H1 (cell line): ENCODE measurements at regions not wholly inside any gene's neighbourhood (a gene's known extent, or its start where the extent isn't known, plus 50 kb on each side); places are given as distances from the start of the nearest gene placed in this dataset.

Experiments
- CTCF ChIA-PET: fragments of 300-600 bp; sonication (Branson Sonifier 250); formaldehyde crosslinking; loops from one replicate; lab custom pipeline; 2021; ENCODE audit not compliant: partially characterized antibody; lab: Charles Lee
- POLR2A ChIA-PET: fragments of 300-600 bp; sonication (Branson Sonifier 250); formaldehyde crosslinking; loops from one replicate; lab custom pipeline; 2021; ENCODE audit warnings: inconsistent platforms; ENCODE audit not compliant: partially characterized antibody; lab: Charles Lee
- DNase-seq, 2 experiments: peaks; one replicate each; pipeline versions ENCODE4 v3.0.0 to v3.0.0-alpha.2; 2010 to 2022; ENCODE audit warnings: low spot score in 2 of 2, low read depth in 1 of 2, mixed read lengths in 1 of 2
- FAIRE-seq: peaks from 2 replicates; lab custom pipeline; 2011; peaks lifted over from hg19 to GRCh38; lab: Jason Lieb, UNC
- H2AFZ ChIP-seq: 2 replicates; pipeline ENCODE4 v1.8.1; 2012; ENCODE audit warnings: low read length, inconsistent platforms
- H2AK5ac ChIP-seq: 2 replicates; pipeline ENCODE4 v1.6.1; 2013; ENCODE audit warnings: low read depth, low read length
- H2BK120ac ChIP-seq: replicated peaks from 2 replicates; pipeline ENCODE3; 2013; ENCODE audit warnings: low read depth, low read length, inconsistent platforms
- H2BK12ac ChIP-seq: 2 replicates; pipeline ENCODE4 v1.6.1; 2013; ENCODE audit warnings: low read depth, low read length
- H2BK15ac ChIP-seq: 2 replicates; pipeline ENCODE4 v1.6.1; 2013; ENCODE audit warnings: low read length
- H2BK20ac ChIP-seq: 2 replicates; pipeline ENCODE4 v1.6.1; 2013; ENCODE audit warnings: low read length
- H2BK5ac ChIP-seq: 2 replicates; pipeline ENCODE4 v1.6.1; 2013; ENCODE audit warnings: low read depth, low read length
- H3K14ac ChIP-seq: 2 replicates; pipeline ENCODE4 v1.6.1; 2013; ENCODE audit warnings: inconsistent platforms; ENCODE audit not compliant: insufficient read length
- H3K18ac ChIP-seq: 2 replicates; pipeline ENCODE4 v1.6.1; 2013; ENCODE audit warnings: low read length; ENCODE audit errors: extremely low read depth
- H3K23ac ChIP-seq: 2 replicates; pipeline ENCODE4 v1.6.1; 2013; ENCODE audit warnings: inconsistent platforms; ENCODE audit not compliant: insufficient read length
- H3K23me2 ChIP-seq: 2 replicates; pipeline ENCODE4 v1.6.1; 2013; ENCODE audit warnings: low read depth, low read length
- H3K27ac ChIP-seq: 2 replicates; pipeline ENCODE4 v1.6.1; 2011; ENCODE audit warnings: low read depth, low read length, inconsistent platforms
- H3K27me3 ChIP-seq, 4 experiments: replicated peaks in 1 of 4; 1 replicate in 1 of 4; 2 replicates in 3 of 4; pipeline versions ENCODE4 v1.6.1 to v1.8.1; 2011 to 2013; ENCODE audit warnings: low read length in 3 of 4, mild to moderate bottlenecking in 3 of 4, inconsistent platforms in 2 of 4, mixed read lengths in 2 of 4, moderate library complexity in 1 of 4; ENCODE audit not compliant: control insufficient read depth in 3 of 4, insufficient read depth in 3 of 4; ENCODE audit errors: extremely low read depth in 1 of 4
- H3K36me3 ChIP-seq, 4 experiments: 2 replicates each; pipeline versions ENCODE4 v1.6.1 to v1.8.1; 2011 to 2013; ENCODE audit warnings: mild to moderate bottlenecking in 4 of 4, low read length in 3 of 4, moderate library complexity in 2 of 4, control low read depth in 1 of 4, inconsistent platforms in 1 of 4; ENCODE audit not compliant: insufficient read depth in 4 of 4, control insufficient read depth in 2 of 4
- H3K4ac ChIP-seq: replicated peaks from 2 replicates; pipeline ENCODE3; 2013; ENCODE audit warnings: low read length, low read depth, mixed read lengths, inconsistent platforms; ENCODE audit not compliant: insufficient read length
- H3K4me1 ChIP-seq, 4 experiments: replicated peaks in 1 of 4; 1 replicate in 1 of 4; 2 replicates in 3 of 4; pipeline versions ENCODE4 v1.6.1 to v1.8.1; 2011 to 2013; ENCODE audit warnings: low read length in 3 of 4, inconsistent platforms in 2 of 4, mixed read lengths in 1 of 4; ENCODE audit not compliant: insufficient read depth in 4 of 4, control insufficient read depth in 3 of 4
- H3K4me2 ChIP-seq, 2 experiments: 2 replicates each; pipeline versions ENCODE4 v1.6.1 to v1.8.1; 2011 to 2013; ENCODE audit warnings: low read depth in 2 of 2, low read length in 2 of 2, control low read depth in 1 of 2, inconsistent platforms in 1 of 2, mild to moderate bottlenecking in 1 of 2; ENCODE audit not compliant: insufficient read depth in 1 of 2
- H3K4me3 ChIP-seq, 4 experiments: fragments of 200-600, 300-600 bp in 1 of 4; sonication (generic), shearing (Covaris generic), sonication (Bioruptor Twin) in 1 of 4; 2 replicates each; pipeline versions ENCODE4 v1.5.1 to v1.8.1; 2011 to 2016; ENCODE audit warnings: low read length in 4 of 4, low read depth in 3 of 4, control low read depth in 2 of 4, inconsistent platforms in 2 of 4, mild to moderate bottlenecking in 2 of 4, mixed read lengths in 1 of 4, moderate library complexity in 1 of 4; ENCODE audit not compliant: insufficient read depth in 2 of 4; ENCODE audit errors: extremely low read depth in 1 of 4
- H3K56ac ChIP-seq: replicated peaks from 2 replicates; pipeline ENCODE3; 2013; ENCODE audit warnings: low read depth, mild to moderate bottlenecking, mixed read lengths, low read length, inconsistent platforms; ENCODE audit not compliant: insufficient read length
- H3K79me1 ChIP-seq: 2 replicates; pipeline ENCODE4 v1.6.1; 2013; ENCODE audit warnings: low read depth, low read length, control low read depth
- H3K79me2 ChIP-seq, 2 experiments: 2 replicates each; pipeline versions ENCODE4 v1.6.1 to v1.8.1; 2012 to 2013; ENCODE audit warnings: low read length in 2 of 2, mild to moderate bottlenecking in 2 of 2, inconsistent platforms in 1 of 2; ENCODE audit not compliant: insufficient read depth in 2 of 2, control insufficient read depth in 1 of 2
- H3K9ac ChIP-seq, 4 experiments: replicated peaks in 1 of 4; 1 replicate in 1 of 4; 2 replicates in 3 of 4; pipeline versions ENCODE4 v1.6.1 to v1.8.1; 2011 to 2013; ENCODE audit warnings: low read depth in 3 of 4, low read length in 3 of 4, control low read depth in 2 of 4, mild to moderate bottlenecking in 2 of 4, moderate library complexity in 2 of 4, inconsistent platforms in 1 of 4; ENCODE audit errors: extremely low read depth in 1 of 4
- H3K9me3 ChIP-seq, 2 experiments: 2 replicates each; pipeline versions ENCODE4 v1.6.1 to v1.8.1; 2012 to 2013; ENCODE audit warnings: mild to moderate bottlenecking in 2 of 2, moderate library complexity in 2 of 2, control low read depth in 1 of 2, inconsistent platforms in 1 of 2, low read depth in 1 of 2, low read length in 1 of 2, mixed read lengths in 1 of 2; ENCODE audit not compliant: insufficient read depth in 2 of 2
- H4K20me1 ChIP-seq, 2 experiments: replicated peaks in 1 of 2; 2 replicates each; pipeline versions ENCODE3 to v1.8.1; 2011 to 2013; ENCODE audit warnings: inconsistent platforms in 2 of 2, low read length in 2 of 2, mild to moderate bottlenecking in 1 of 2; ENCODE audit not compliant: insufficient read depth in 2 of 2, control insufficient read depth in 1 of 2
- H4K5ac ChIP-seq: 2 replicates; pipeline ENCODE4 v1.6.1; 2013; ENCODE audit warnings: low read length, low read depth, mixed read lengths, inconsistent platforms; ENCODE audit not compliant: insufficient read length
- H4K8ac ChIP-seq: 2 replicates; pipeline ENCODE4 v1.8.0; 2013; ENCODE audit warnings: mild to moderate bottlenecking, moderate library complexity, low read length, inconsistent platforms; ENCODE audit not compliant: insufficient read depth; ENCODE audit errors: extremely low read depth
- H4K91ac ChIP-seq: replicated peaks from 2 replicates; pipeline ENCODE3; 2013; ENCODE audit warnings: low read length, mixed read lengths, inconsistent platforms; ENCODE audit not compliant: insufficient read length
- POU5F1 ChIP-seq: IDR thresholded peaks from 2 replicates; pipeline ENCODE4 v1.6.1; 2011; ENCODE audit warnings: low read depth, mild to moderate bottlenecking, low read length, moderate library complexity
- TEAD4 ChIP-seq: IDR thresholded peaks from 2 replicates; pipeline ENCODE4 v1.6.1; 2012; ENCODE audit warnings: low read depth, low read length, inconsistent platforms, mixed read lengths
- WGBS, 2 experiments: shearing (Covaris generic) in 1 of 2; methylation state at CpG; one replicate each; pipeline versions ENCODE4 v1.1.6 to v1.1.7; 2013 to 2015; ENCODE audit warnings: low lambda C conversion rate in 2 of 2, mixed read lengths in 2 of 2, inconsistent platforms in 1 of 2, low coverage in 1 of 2, missing lambda C conversion rate in 1 of 2; ENCODE audit not compliant: insufficient replicate concordance in 2 of 2, insufficient coverage in 1 of 2, insufficient read length in 1 of 2; ENCODE audit errors: extremely low coverage in 1 of 2, missing lambda C conversion rate in 1 of 2; 5-methylcytosine and 5-hydroxymethylcytosine counted together

DNA sequence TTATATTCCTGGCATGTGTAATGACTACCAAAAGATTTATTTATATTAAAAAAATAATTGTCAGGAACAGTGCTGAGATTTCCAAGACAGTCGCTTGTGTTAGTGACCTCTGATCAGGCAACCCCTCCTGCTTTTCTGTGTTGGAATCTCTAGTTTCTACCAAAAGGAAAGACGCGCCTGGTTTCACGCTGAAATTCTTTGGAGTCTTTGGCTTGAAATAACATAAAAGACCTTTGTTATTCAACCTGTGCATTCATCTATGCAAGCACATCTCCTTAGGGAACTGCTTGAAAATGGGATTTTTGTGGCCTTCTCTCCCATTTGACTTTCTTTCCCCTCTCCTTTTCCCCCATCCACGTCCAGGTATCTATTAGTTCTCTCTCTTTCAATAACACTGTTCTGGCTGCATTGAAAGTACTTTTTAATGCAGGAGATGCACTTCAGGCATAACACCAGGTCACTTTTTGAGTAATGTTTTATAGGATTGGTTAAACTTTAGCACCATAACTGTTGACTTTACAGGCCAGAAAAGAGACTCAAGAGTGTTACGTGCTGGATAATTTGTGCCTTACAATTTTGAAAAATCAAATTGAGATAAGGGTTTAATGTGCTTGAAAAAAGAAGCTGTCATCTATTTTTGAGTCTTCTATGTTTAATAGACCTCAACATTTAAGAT, 172.7 kb downstream of the GPAT3 start:
- no peak overlapping the region for H4K8ac ChIP-seq
- no peak overlapping the region for H3K9ac ChIP-seq
- H2BK5ac ChIP-seq: no peak overlapping the region
- H3K23ac ChIP-seq: no peak overlapping the region
- H3K9me3 ChIP-seq: no peaks in the 10 kb centered on the region
- FAIRE-seq (peak; percentile 24), DNase-seq (peak in 1 of 2 experiments; percentile 5)
- no peaks in the 10 kb centered on the region for H3K79me2 ChIP-seq
- H3K4ac ChIP-seq: no peak overlapping the region
- no peaks in the 10 kb centered on the region for H3K23me2 ChIP-seq
- POLR2A ChIA-PET: no interaction called here
- no peak overlapping the region for H2BK120ac ChIP-seq
- H3K27ac ChIP-seq: no peak overlapping the region
- no peak overlapping the region for H2BK12ac ChIP-seq
- no peaks in the 10 kb centered on the region for H4K20me1 ChIP-seq
- peak overlapping the region; percentile 69; the same call in 1 of the 2 replicates for H2AFZ ChIP-seq
- H2BK20ac ChIP-seq: no peak overlapping the region; the same call in 1 of the 2 replicates
- no peak overlapping the region for H2AK5ac ChIP-seq
- 34% methylated on average over 6 of the region's 6 CpGs; no CpG with 5 or more reads in 1 of the 2 experiments for WGBS, 2 experiments
- H3K4me1 ChIP-seq: peaks cover 0 to 7% (median 6%) of the 10 kb centered on the region in 4 experiments; a peak in 3 of 7 replicates
- H3K4me3 ChIP-seq: peak overlapping the region in 1 of 4 experiments; percentile 24; a peak in 1 of 8 replicates
- no peak overlapping the region for H3K18ac ChIP-seq
- TF ChIP-seq TEAD4: peak; percentile 54; the same call in 1 of the 2 replicates
- TF ChIP-seq POU5F1: no peak
- H3K27me3 ChIP-seq: no peaks in the 10 kb centered on the region
- peak overlapping the region in 1 of 2 experiments; percentile 27; a peak in 2 of 4 replicates for H3K4me2 ChIP-seq
- no peaks in the 10 kb centered on the region for H3K79me1 ChIP-seq
- CTCF ChIA-PET: interaction anchor here (1.7 kb wide), 1 partner anchor 64 kb away, joined by 3 read pairs; no protein-coding TSS in a partner anchor
- H2BK15ac ChIP-seq: no peak overlapping the region
- H4K5ac ChIP-seq: no peak overlapping the region
- no peak overlapping the region for H4K91ac ChIP-seq
- H3K14ac ChIP-seq: no peak overlapping the region
- H3K56ac ChIP-seq: no peak overlapping the region
- no peaks in the 10 kb centered on the region for H3K36me3 ChIP-seq
